Astrocyte (in vitro differentiated cells and primary cell): ENCODE measurements at regions not wholly inside any gene's neighbourhood (a gene's known extent, or its start where the extent isn't known, plus 50 kb on each side); places are given as distances from the start of the nearest gene placed in this dataset.

Experiments
- CTCF ChIP-seq: IDR thresholded peaks from 2 replicates; pipeline ENCODE4 v1.5.1; 2011; ENCODE audit warnings: low read depth, mild to moderate bottlenecking, inconsistent platforms, low read length, moderate library complexity; ENCODE audit not compliant: insufficient read depth
- EZH2 ChIP-seq: IDR thresholded peaks from 2 replicates; pipeline ENCODE4 v1.6.1; 2012; ENCODE audit warnings: mild to moderate bottlenecking, low read length, inconsistent platforms; ENCODE audit not compliant: insufficient read depth

GRCh38 chr2:184302506-184302905 is 295.8 kb upstream of the ZNF804A start:
- TF ChIP-seq EZH2 (no peak), CTCF (no peak)
